GM21576 (cell line): ENCODE measurements at regions not wholly inside any gene's neighbourhood (a gene's known extent, or its start where the extent isn't known, plus 50 kb on each side); places are given as distances from the start of the nearest gene placed in this dataset.
"Not testable (repeated sequence)": the region's sequence is repeated elsewhere in the genome, so short reads cannot be mapped to it uniquely, and the experiment has no call there.

Experiments used
- ATAC-seq: cut with Tn5 transposase; IDR thresholded peaks from one replicate; pipeline ENCODE4 v1.9.1; 2021; ENCODE audit warnings: mild to moderate bottlenecking, moderate library complexity; ENCODE audit not compliant: unreplicated experiment

DNA sequence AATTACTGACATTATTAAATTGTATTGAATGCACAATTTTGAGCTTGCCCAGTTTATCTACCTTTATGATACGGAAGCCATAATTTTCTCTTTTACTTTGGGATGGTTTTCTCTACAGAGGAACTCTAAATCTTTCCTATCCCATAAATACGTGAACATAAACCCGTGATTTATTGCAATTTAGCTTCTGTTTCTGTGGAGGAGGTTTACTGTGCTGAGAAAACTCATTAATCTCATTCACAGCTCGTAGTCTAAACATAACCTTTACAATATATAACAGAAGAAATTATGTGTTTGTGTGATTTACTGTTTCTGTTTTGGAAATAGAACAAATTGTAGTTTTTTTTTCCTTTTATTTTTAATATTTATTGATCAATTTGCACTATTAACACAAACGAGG, 207.1 kb upstream of the PCDH9 start:
- no peak for ATAC-seq

GRCh38 chr13:67421475-67421874, 191.3 kb upstream of the PCDH9 start:
- no peak for ATAC-seq

DNA sequence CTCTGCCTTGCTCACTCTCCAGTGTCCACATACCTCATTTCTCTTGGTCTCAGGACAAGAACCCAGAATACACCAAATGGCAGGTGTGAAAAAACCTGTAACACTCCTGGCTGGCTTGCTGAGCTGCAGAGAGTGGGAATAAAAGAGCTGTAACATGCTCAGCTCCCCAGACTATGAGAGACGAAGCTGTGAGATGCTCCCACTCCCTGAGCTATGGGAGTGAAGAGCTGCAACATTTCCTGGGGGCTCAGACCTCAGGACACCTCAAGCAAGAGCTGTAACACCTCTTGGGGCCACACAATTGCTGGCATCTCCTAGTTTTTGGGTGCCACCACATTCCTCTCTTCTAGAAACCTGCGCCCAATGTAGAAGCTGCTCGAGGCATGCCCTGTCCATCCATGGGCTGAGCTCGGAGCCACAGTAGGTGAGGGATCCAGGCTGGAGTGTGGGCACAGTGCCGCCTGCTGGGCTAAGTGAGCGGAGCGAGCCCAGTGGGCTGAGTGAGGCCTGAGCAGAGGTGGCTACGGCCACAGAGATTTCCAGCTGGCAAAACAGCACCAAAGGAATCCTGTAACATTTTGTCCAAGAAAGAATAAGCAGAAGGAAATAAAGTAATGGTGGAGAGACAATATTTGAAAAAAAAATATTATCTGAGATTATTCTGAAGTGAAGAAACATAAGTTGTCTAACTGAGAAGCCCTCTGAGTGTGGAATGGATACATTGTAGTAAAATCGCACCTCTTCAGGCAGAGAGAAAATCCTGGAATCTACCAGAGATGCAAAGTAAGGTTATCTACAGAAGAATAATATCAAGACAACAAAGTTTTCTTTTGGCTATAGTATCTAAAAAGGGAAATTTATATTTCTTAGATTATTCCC, 186.2 kb upstream of the PCDH9 start:
- no peak for ATAC-seq

GRCh38 chr13:67410645-67411044, 180.5 kb upstream of the PCDH9 start:
- ATAC-seq = no peak

DNA sequence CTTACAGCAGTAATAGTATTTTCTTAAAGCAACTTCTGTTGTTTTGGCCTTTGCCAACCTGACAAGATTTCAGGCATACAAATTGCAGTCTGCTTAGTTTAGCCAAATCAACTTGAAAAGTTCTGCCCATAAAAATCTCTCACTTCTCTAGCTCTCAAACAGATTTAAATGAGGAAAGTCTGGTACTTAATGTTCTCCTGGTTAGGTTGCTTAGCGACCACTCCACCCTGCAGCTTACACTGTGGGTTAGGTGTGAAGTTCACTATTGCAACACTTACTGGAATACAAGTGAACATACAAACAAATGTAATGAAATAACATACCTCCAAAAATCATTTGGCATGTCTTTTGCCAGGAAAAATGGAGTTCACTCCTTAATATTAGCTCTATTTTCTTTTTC, 178.7 kb upstream of the PCDH9 start:
- no peak for ATAC-seq

- no peak for ATAC-seq
These were observed 172.4 kb upstream of the PCDH9 start for GRCh38 chr13:67402546-67402945.

DNA sequence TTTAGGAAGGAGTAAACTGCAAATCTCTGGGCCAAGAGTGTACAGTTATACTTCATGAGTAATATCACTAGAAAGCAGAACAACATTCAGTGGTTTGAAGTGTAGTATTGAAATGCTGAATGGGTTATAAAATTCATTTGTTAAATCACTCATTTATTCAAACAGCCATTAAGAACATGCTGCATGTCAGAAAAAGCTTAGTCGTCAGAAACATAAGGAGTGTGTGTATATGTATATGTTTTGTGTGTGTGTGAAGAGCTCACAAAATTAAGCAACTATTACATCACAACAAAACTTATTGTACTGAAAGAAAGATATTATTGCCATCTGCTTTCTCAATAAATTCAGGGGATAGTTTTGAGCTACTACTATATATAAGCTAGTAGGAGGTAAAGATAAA, 165.4 kb upstream of the PCDH9 start:
- no peak for ATAC-seq

DNA sequence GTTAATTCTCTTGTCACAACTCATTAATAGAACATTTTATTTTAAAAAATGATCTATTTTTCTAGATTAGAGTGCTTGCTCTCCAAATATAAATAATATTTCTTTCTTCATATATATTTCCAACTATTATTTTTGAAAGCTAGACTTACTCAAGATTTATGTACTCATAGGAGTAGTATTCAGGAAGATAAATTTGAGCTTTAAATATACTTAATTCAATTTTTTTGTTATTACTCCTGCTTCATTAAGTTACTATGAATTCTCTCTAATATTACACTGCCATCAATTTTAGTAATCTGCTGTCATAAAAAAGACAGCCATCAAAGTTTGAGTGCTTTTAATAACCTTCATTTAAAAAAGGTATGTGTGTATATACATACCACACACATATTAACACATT, 161.9 kb upstream of the PCDH9 start:
- ATAC-seq = no peak

- ATAC-seq = no peak
These were observed 160.4 kb upstream of the PCDH9 start for GRCh38 chr13:67390462-67391086.

DNA sequence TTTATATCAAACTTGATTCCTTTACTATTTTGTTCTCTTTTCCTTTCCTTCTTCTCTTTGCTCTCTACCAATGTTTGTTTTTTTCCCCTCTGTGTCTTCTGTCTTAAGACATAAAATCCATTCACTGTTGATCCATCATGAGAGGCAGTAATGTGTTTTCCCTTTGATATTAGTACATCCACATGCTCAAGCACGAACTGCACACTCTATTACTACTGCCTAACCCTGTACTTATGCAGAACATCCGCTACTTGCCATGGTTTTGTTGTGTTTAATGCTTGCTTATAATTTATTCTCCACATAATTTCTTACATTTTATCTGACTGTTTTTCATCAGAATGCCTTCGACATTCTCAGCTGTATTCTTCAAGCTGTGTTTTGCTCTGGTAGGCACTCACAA, 159.0 kb upstream of the PCDH9 start:
- ATAC-seq = no peak

DNA sequence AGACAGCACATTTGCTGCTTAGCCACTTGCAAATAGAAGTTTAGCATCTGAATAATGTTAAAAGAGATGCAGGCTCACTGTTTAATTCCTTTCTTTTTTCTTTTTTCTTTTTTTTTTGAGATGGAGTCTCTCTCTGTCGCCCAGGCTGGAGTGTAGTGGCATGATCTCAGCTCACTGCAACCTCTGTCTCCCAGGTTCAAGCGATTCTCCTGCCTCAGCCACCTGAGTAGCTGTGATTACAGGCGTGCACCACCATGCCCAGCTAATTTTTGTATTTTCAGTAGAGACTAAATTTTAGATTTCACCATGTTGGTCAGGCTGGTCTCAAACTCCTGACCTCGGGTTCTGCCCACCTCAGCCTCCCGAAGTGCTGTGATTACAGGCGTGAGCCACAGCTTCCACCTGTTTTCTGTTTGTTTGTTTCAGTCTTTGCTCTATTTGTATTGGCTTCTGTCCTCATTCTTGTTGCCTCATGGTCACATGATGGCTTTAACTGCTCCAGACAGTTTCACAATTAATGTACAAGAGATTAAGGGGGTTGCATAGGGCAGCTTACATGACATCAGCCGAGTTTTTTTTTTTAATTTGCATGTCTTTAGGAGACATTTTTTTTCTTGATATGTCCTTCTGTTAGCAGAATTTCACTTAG, 153.1 kb upstream of the PCDH9 start:
- not testable (repeated sequence) for ATAC-seq

GRCh38 chr13:67377919-67378318, 147.8 kb upstream of the PCDH9 start:
- ATAC-seq = no peak

DNA sequence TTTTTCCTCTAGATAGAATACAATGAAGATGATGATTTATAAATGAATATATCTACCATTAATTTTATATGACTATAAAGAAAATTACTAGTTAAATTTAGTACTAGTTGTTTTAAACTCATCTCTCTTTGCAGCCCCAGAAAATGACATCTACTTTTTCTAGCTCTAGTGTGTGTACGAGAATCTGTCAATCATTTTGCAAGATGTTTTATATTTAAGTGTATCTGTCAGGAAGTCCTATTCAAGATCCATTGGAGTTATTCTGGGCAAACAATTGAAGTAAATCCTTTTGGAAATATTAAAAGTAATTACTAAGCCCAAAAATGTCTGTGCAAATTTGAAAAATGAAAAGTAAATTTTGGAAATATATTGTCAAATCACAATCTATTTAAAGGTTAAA, 144.3 kb upstream of the PCDH9 start:
- no peak for ATAC-seq

DNA sequence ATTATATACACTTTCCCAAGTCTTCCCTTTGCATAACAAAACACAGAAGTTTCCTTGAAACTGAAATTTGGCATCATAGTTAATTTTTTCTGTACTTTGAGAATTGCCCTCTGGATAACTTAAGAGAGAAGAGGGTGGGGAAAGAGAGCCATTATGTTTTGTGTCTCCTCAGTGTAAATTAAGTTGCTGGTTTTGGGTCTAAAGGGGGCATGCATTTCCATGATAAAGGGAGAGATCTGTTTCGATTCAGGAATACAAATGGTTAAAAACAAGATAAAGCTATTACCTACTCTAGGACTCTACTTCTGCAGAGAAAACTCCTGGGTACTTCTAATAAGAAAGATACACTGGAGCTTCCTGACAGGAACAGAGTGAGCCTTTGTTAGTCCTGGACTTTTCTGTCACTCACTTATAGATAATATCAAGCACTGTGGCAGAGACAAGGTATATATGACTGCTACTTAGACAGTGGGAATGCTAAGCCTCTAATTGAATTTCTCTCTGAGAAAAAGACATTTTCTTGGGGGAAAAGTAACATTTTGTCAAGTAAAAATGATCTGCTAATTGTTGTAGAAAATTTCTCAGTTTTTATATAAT, 142.8 kb upstream of the PCDH9 start:
- ATAC-seq = no peak

DNA sequence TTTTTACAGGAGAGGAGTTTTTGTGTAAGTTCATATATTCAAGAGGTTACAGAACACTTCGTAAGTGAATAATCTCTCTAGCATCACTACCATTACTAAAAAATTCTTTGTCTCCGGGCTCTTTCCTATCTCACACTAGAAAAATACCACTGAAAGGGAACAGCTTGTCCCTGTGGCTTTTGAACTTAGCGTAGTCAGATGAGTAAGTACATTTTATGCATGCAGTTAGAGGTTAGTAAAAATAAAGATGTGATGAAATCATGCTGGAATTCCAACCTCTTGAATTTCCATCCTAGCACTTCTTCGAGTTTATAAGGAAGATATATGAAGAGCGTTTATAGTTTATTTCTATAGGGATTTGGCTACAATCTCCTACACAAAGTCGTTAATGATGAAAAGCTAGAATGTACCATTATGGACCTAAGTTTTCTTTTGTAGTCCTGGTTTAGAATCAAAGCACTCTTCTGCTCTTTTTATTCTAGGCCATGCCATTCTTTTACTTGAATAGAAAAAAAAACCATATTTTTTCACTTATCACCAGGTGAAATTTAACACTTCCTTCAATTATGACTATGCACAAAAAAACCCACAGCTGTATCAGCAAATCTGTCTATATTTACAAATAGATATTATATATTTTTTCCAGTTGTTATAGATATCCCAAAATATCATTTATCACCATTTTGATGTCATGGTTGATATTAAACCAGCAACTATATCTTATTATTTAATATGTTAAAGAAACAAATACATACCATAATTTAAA, 139.9 kb upstream of the PCDH9 start:
- ATAC-seq = no peak

GRCh38 chr13:67367399-67367798, 137.3 kb upstream of the PCDH9 start:
- ATAC-seq = no peak

- ATAC-seq = no peak
These were observed 136.4 kb upstream of the PCDH9 start for GRCh38 chr13:67366533-67366932.

DNA sequence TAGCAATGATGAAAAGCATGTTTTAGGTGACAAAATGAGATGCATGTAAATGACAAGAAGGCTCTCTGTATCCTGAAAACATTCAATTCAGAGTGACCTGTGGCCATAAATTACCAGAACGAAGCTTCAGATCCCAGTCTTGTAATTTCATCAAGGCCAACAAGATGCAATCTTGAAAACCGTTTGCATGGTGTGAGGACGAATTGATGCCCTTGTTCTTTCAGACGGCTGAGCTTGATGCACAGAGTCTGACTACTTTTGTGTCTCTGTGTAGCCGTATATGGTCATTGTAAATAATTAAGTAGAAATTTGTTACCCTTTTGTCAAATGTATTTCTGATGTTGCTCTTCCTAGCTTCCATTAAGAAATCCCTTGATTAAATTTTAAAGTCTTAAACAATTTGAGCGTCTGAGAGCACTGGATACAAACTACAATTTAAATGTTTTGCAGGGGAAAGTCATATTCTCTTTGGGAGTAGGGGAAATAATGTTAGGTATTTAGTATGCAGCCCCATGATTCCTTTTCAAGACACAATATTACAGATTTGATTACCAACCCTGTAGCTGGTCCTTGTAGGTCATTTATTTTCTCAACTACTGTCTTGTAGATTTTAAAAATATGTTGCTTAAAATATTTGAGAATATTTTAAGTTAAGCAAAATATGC, 125.8 kb upstream of the PCDH9 start:
- no peak for ATAC-seq

DNA sequence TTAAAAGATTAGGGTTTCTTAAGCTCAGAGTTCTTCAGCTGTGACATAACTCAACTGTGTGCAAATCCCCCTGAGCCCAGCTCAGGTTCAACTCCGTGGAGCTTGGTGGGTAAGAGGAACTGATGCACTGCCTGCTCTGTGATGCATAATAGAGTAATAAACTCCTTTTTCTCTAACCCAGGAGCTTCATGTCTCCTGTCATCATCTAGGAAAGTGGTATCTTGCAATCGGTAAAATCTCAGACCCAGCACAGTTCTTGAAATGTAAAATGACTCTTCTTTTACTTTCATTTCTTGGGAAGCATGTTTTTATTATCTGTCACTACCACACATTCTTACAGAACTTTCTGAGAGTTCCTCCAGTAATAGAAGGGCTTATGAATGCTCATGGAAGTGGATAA, 123.8 kb upstream of the PCDH9 start:
- ATAC-seq = no peak

GRCh38 chr13:67353031-67353430, 122.9 kb upstream of the PCDH9 start:
- no peak for ATAC-seq
